Panc1 (cell line): ENCODE measurements at regions not wholly inside any gene's neighbourhood (a gene's known extent, or its start where the extent isn't known, plus 50 kb on each side); places are given as distances from the start of the nearest gene placed in this dataset.

Experiments
- ATAC-seq: fragments of 200-7000 bp; cut with Tn5 transposase; 2 replicates; pipeline ENCODE4 v1.9.1; 2020; ENCODE audit warnings: mild to moderate bottlenecking, moderate library complexity
- BruUV-seq: library from RNA; stranded (reverse); fragments of 400-500 nt; replicated peaks from 2 replicates; lab custom pipeline; 2021; lab: Mats Ljungman, UMichigan
- CTCF ChIA-PET: fragments of 300-600 bp; sonication (Branson Sonifier 250); formaldehyde crosslinking; loops from one replicate; lab custom pipeline; 2022; ENCODE audit warnings: antibody characterized with exemption; lab: Charles Lee
- POLR2A ChIA-PET: fragments of 300-600 bp; sonication (Branson Sonifier 250); formaldehyde crosslinking; loops from one replicate; lab custom pipeline; 2022; ENCODE audit warnings: antibody characterized with exemption; lab: Charles Lee
- DNase-seq: peaks from one replicate; pipeline ENCODE4 v3.0.0-alpha.2; 2010; ENCODE audit warnings: low read depth, low spot score
- H3K27ac ChIP-seq: 2 replicates; pipeline ENCODE4 v1.5.1; 2011; ENCODE audit warnings: mild to moderate bottlenecking, low read length, inconsistent platforms
- H3K27me3 ChIP-seq: fragments of 200-500 bp; sonication (Bioruptor generic); 2 replicates; pipeline ENCODE4 v1.6.0; 2014; ENCODE audit warnings: low read length, inconsistent platforms; ENCODE audit not compliant: control insufficient read depth, insufficient read depth
- H3K36me3 ChIP-seq: fragments of 200-500 bp; sonication (Bioruptor generic); 2 replicates; pipeline ENCODE4 v1.5.1; 2014; ENCODE audit warnings: inconsistent platforms, mild to moderate bottlenecking, low read length, moderate library complexity; ENCODE audit not compliant: control insufficient read depth, insufficient read depth
- H3K4me1 ChIP-seq: 2 replicates; pipeline ENCODE4 v1.5.1; 2011; ENCODE audit warnings: inconsistent platforms, mild to moderate bottlenecking, low read length, moderate library complexity; ENCODE audit not compliant: control insufficient read depth, insufficient read depth
- H3K4me3 ChIP-seq, 2 experiments: 2 replicates each; pipeline ENCODE4 v1.5.1; 2011 to 2012; ENCODE audit warnings: low read depth in 2 of 2, low read length in 2 of 2, mild to moderate bottlenecking in 2 of 2, inconsistent platforms in 1 of 2, moderate library complexity in 1 of 2
- H3K9me3 ChIP-seq: fragments of 200-500 bp; sonication (Bioruptor generic); 2 replicates; pipeline ENCODE4 v1.5.1; 2014; ENCODE audit warnings: low read depth, mild to moderate bottlenecking, inconsistent platforms, low read length, moderate library complexity; ENCODE audit not compliant: control insufficient read depth, insufficient read depth
- CTCF ChIP-seq: fragments of 450-650 bp; IDR thresholded peaks from 2 replicates; pipeline ENCODE4 v1.5.1; 2017; ENCODE audit warnings: mild to moderate bottlenecking
- POLR2AphosphoS5 ChIP-seq: IDR thresholded peaks from 2 replicates; pipeline ENCODE4 v1.6.1; 2012; ENCODE audit warnings: mild to moderate bottlenecking, low read depth, low read length, moderate library complexity
- REST ChIP-seq, 2 experiments: IDR thresholded peaks; 2 replicates each; pipeline ENCODE4 v1.6.1; 2011 to 2012; ENCODE audit warnings: low read depth in 2 of 2, control low read depth in 1 of 2, low read length in 1 of 2, mild to moderate bottlenecking in 1 of 2, moderate library complexity in 1 of 2; ENCODE audit not compliant: insufficient read depth in 1 of 2
- SIN3A ChIP-seq: IDR thresholded peaks from 2 replicates; pipeline ENCODE4 v1.6.1; 2012; ENCODE audit warnings: low read depth, mild to moderate bottlenecking, low read length, moderate library complexity, borderline replicate concordance; ENCODE audit not compliant: insufficient read depth
- TCF7L2 ChIP-seq: IDR thresholded peaks from 2 replicates; pipeline ENCODE4 v1.6.1; 2011; ENCODE audit warnings: mild to moderate bottlenecking, low read depth, low read length, inconsistent platforms
- in situ Hi-C: cut with HindIII; loops from 2 replicates; pipeline ENCODE4 v1.10.0; 2016; ENCODE audit warnings: low sequenced_read_pairs, low pct_unique_long_range_greater_than_20kb
- intact Hi-C: fragments of 100-400 bp; cut with micrococcal nuclease; formaldehyde crosslinking; loops from one replicate; pipeline ENCODE4 v1.10.0; 2022; ENCODE audit not compliant: unreplicated experiment

GRCh38 chr18:78473563-78473962, 506.1 kb upstream of the SALL3 start:
- no peaks in the 10 kb centered on the region for H3K9me3 ChIP-seq
- ChIA-PET POLR2A (no interaction called here), CTCF (no interaction called here)
- DNase-seq (no peak), ATAC-seq (no peak)
- no peak overlapping the region for H3K4me3 ChIP-seq
- BruUV-seq = no TSS peak
- intact Hi-C loops (no loop called here), in situ Hi-C loops (no loop called here)
- no peaks in the 10 kb centered on the region for H3K36me3 ChIP-seq
- no peak overlapping the region for H3K27ac ChIP-seq
- TF ChIP-seq SIN3A (no peak), REST (IDR thresholded peaks at IDR 0.05; ENCODE audit: insufficient read depth in 1 of 2, low read depth in 2 of 2, low read length in 1 of 2) (no peak), CTCF (no peak), POLR2AphosphoS5 (no peak), TCF7L2 (no peak)
- no peaks in the 10 kb centered on the region for H3K27me3 ChIP-seq
- no peaks in the 10 kb centered on the region for H3K4me1 ChIP-seq

GRCh38 chr18:78477840-78478239, 501.8 kb upstream of the SALL3 start:
- CTCF ChIA-PET = no interaction called here
- H3K9me3 ChIP-seq = no peaks in the 10 kb centered on the region
- no peaks in the 10 kb centered on the region for H3K4me1 ChIP-seq
- no peak for ATAC-seq
- intact Hi-C loops (no loop called here), in situ Hi-C loops (no loop called here)
- no peaks in the 10 kb centered on the region for H3K36me3 ChIP-seq
- DNase-seq = no peak
- no TSS peak for BruUV-seq
- H3K27me3 ChIP-seq = peaks cover 6% of the 10 kb centered on the region; the same call in 1 of the 2 replicates
- H3K27ac ChIP-seq = no peak overlapping the region
- no peak for TF ChIP-seq TCF7L2
- TF ChIP-seq POLR2AphosphoS5 = no peak
- TF ChIP-seq SIN3A = no peak
- no peak for TF ChIP-seq REST (IDR thresholded peaks at IDR 0.05; ENCODE audit: insufficient read depth in 1 of 2, low read depth in 2 of 2, low read length in 1 of 2)
- H3K4me3 ChIP-seq = no peak overlapping the region
- POLR2A ChIA-PET = interaction anchor here (0.5 kb wide), 1 partner anchor 76 kb away, joined by 5 read pairs; no protein-coding TSS in a partner anchor
